ENCODE measurements at regions not wholly inside any gene's neighbourhood (a gene's known extent, or its start where the extent isn't known, plus 50 kb on each side); places are given as distances from the start of the nearest gene placed in this dataset.

GRCh38 chr12:127041985-127042625 lies 1224.9 kb upstream of the TMEM132C start:
- Histone ChIP-seq H3K36me3 (ENCODE audit: control insufficient read depth in 4 of 4, insufficient read depth in 4 of 4, low read length in 4 of 4) (no peaks in the 10 kb centered on the region), H3K27me3 (ENCODE audit: control insufficient read depth in 3 of 3, insufficient read depth in 3 of 3, low read length in 2 of 3) (no peaks in the 10 kb centered on the region), H3K4me1 (ENCODE audit: control insufficient read depth in 5 of 5, insufficient read depth in 5 of 5, low read length in 5 of 5) (peaks cover 0 to 13% (median 0%) of the 10 kb centered on the region in 5 donors), H3K9ac (ENCODE audit: insufficient read depth in 1 of 2, low read length in 2 of 2) (no peak overlapping the region), H3K4me3 (no peak overlapping the region), H3K27ac (ENCODE audit: low read depth in 1 of 2, low read length in 1 of 2) (no peak overlapping the region), H3K9me3 (ENCODE audit: control insufficient read depth in 4 of 4, insufficient read depth in 3 of 4, low read length in 3 of 4) (peaks cover 0 to 3% (median 0%) of the 10 kb centered on the region in 4 donors)
- 68 to 73% methylated on average over 3 of the region's 3 CpGs for WGBS, 2 donors
- TF ChIP-seq CTCF (IDR thresholded peaks at IDR 0.05; ENCODE audit: control extremely low read depth, extremely low read depth) = no peak
- DNase-seq (no peak), ATAC-seq (ENCODE audit: insufficient read depth, low FRiP score) (no peak)

GRCh38 chr12:127043731-127044130 lies 1223.2 kb upstream of the TMEM132C start:
- H3K9me3 ChIP-seq (ENCODE audit: control insufficient read depth in 4 of 4, insufficient read depth in 3 of 4, low read length in 3 of 4) = peaks cover 0 to 3% (median 0%) of the 10 kb centered on the region in 4 donors
- ATAC-seq (ENCODE audit: insufficient read depth, low FRiP score) (no peak), DNase-seq (peak; percentile 57 to 82 (median 77))
- H3K9ac ChIP-seq (ENCODE audit: insufficient read depth in 1 of 2, low read length in 2 of 2) = no peak overlapping the region
- no peak overlapping the region for H3K4me3 ChIP-seq
- H3K4me1 ChIP-seq (ENCODE audit: control insufficient read depth in 5 of 5, insufficient read depth in 5 of 5, low read length in 5 of 5) = peaks cover 0 to 13% (median 0%) of the 10 kb centered on the region in 5 donors
- no peaks in the 10 kb centered on the region for H3K27me3 ChIP-seq (ENCODE audit: control insufficient read depth in 3 of 3, insufficient read depth in 3 of 3, low read length in 2 of 3)
- no peak for TF ChIP-seq CTCF (IDR thresholded peaks at IDR 0.05; ENCODE audit: control extremely low read depth, extremely low read depth)
- WGBS, 2 donors = 79 to 84% methylated on average over 3 of the region's 3 CpGs
- no peak overlapping the region for H3K27ac ChIP-seq (ENCODE audit: low read depth in 1 of 2, low read length in 1 of 2)
- H3K36me3 ChIP-seq (ENCODE audit: control insufficient read depth in 4 of 4, insufficient read depth in 4 of 4, low read length in 4 of 4) = no peaks in the 10 kb centered on the region

- ATAC-seq (ENCODE audit: insufficient read depth, low FRiP score) = no peak
These were observed 1222.1 kb upstream of the TMEM132C start for GRCh38 chr12:127044836-127045235.

More at GRCh38 chr12:127044836-127045235, 1222.1 kb upstream of the TMEM132C start:
- Histone ChIP-seq H3K9ac (ENCODE audit: insufficient read depth in 1 of 2, low read length in 2 of 2) (no peak overlapping the region), H3K4me3 (no peak overlapping the region), H3K9me3 (ENCODE audit: control insufficient read depth in 4 of 4, insufficient read depth in 3 of 4, low read length in 3 of 4) (peaks cover 0 to 3% (median 0%) of the 10 kb centered on the region in 4 donors), H3K36me3 (ENCODE audit: control insufficient read depth in 4 of 4, insufficient read depth in 4 of 4, low read length in 4 of 4) (no peaks in the 10 kb centered on the region), H3K27me3 (ENCODE audit: control insufficient read depth in 3 of 3, insufficient read depth in 3 of 3, low read length in 2 of 3) (no peaks in the 10 kb centered on the region), H3K4me1 (ENCODE audit: control insufficient read depth in 5 of 5, insufficient read depth in 5 of 5, low read length in 5 of 5) (peaks cover 0 to 13% (median 0%) of the 10 kb centered on the region in 5 donors), H3K27ac (ENCODE audit: low read depth in 1 of 2, low read length in 1 of 2) (no peak overlapping the region)
- DNase-seq = peak in 2 of 3 donors; percentile 50 to 66
- no peak for TF ChIP-seq CTCF (IDR thresholded peaks at IDR 0.05; ENCODE audit: control extremely low read depth, extremely low read depth)
- WGBS, 2 donors = 25 to 61% methylated on average over 1 of the region's 1 CpG
